GM19035 (cell line): ENCODE measurements at regions not wholly inside any gene's neighbourhood (a gene's known extent, or its start where the extent isn't known, plus 50 kb on each side); places are given as distances from the start of the nearest gene placed in this dataset.

Experiments used
- ATAC-seq: cut with Tn5 transposase; IDR thresholded peaks from one replicate; pipeline ENCODE4 v1.9.1; 2021; ENCODE audit not compliant: unreplicated experiment

DNA sequence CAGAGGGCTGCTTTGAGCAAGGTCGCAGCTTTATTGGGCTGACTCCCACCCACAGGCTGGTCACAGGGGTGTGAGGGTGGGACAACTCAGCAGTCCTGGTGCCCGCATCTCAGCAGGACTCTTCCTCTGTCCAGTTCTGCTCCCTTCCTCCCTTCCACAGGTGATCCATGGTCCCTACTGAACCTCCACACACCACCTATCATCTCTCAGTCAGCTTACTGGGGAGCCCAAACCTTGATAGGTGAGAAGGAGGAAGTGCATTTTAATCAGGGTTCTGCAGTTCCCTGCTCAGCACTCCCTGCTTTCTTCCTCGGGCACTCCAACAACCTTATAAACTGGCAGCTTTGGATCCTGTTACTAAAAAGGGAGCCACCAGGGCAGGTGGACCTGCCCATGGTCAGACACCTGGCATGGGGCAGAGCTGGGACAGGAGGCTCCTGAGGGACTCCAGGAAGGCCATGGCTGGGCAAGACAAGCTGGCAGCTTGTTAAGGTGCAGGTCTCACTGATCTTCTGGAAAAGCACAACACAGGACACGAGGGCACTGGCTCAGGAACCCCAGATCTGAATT is 664.6 kb downstream of the BCL11B start:
- ATAC-seq: no peak

DNA sequence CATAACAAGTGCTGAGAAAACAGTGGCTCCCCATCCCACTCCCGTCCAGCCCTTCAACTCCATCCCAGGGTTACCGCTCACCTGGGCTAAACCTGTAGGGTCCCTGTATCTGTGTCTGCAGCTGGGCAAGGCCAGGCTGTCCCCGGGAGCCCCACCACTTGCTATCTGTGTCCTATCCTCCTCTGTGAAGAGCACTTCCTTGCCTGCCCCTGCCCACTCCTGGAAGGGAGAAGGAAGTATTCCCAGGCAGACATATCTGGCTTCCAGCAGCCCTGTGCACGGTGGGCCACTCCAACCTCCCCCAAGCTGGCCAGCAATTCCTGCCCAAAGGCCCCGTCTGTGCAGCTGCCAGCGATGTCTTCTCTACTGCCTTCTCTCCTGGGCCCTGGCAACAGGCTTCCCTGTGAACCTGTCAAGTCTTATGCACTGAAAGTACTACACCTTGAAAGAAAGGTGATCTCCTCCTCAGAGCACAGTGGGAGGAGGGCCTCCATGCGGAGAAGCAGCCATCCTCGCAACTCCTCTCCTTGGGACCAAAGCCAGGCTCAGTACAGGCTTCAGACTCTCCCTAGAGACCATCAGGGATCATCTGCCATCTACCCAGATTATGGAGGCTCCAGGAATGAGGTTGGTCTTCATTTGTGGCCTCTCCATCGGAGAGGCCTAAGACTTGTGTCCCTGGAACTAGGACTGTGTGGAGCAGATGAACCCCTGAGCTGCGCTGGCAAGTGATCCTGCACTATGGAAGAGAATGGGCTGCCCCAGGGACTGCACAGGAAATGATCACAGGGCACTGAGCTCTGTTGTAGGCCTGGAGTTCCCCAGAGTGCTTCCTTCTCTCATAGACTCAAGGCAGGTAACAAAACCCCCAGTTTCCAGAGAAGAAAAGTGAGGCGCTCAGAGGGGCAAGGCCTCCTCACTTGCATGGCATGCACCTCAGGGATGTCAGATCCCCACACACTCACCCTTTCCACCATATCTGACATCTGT is 663.6 kb downstream of the BCL11B start:
- no peak for ATAC-seq

DNA sequence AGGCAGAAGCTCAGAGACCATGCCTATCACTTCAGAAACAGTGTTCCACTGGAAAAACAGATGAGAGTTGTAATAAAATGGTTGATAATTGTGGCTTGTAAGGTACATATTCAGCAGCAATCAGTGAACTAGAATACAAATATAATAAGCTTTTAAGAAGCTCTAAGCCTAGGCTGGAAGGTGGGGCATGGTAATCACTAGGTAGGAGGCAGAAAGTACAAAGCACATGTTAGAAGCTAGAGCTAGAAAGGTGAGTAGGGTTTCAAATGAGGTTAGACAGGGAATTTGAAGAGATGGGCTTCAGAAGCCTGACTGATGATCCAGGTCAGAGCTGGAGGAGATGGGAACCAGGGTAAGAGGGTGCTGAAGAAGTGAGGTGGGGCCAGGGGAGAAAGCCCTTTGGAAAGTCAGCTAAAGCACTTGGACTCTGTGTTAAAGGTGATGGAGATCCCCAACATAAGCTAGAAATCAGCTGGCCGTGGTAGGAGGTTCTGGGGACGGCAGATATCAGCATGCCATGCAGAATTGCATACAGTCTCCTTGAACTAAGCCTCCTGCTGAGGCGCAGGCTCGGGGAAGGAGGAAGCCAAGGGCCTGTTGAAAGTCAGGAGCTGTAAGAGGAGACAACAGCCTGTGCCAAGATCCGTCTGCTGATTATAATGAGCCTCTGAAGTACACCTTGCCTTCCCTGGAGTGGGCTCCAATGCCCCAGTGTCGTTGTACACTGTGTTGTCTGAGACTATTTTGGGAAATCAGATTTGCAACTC is 659.4 kb downstream of the BCL11B start:
- no peak for ATAC-seq

DNA sequence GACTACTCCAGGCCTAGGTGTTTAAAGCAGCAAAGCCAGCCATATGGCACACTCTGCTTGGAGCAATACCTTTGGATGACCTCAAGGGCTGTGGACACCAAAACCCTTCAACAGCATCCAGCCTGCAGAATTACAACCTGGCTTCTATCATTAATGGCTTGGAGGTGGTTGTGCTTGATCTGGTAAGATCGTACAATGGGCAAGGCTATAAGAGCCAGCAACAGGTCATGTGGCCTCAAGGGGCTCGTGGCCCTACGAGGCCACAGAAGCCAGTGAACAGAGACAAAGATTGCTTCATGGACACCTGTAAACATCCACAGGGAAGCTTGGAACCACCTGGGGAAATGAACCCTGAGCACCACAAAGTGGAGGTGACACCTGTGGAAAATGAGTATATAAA is 657.3 kb downstream of the BCL11B start:
- no peak for ATAC-seq

DNA sequence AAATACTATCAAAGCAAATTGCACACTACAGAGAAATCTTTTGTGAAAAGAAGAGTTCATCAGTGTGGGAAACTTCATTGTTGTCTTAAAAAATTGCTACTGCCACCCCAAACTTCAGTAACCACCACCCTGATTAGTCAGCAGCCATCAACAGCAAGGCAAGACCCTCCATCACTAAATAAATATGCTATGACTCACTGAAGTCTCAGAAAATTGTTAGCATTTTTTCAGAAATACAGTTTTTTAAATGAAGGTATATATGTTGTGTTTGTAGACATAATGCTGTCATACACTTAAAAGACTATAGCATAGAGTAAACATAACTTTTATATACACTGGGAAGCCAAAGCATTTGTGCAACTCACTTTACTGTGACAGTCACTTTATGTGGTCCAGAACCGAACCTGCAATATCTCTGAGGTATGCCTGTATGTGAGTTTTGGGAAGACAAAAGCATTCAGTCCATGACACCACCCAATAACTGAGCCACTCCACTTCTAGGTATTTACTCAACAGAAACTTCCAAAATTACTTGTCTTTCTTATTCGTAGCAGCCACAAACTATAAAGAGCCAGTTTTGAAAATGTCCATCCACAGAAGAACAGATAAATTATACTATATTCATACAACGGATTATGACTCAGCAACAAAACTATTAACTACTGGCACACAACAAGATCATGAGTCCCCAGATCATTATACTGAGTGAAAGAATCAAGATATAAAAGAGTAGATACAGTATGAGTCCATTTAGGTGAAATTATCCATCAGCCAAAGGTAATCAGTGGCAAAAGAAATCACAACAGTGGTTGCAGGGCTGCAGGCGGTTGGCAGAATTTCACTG is 649.6 kb downstream of the BCL11B start:
- ATAC-seq: no peak

DNA sequence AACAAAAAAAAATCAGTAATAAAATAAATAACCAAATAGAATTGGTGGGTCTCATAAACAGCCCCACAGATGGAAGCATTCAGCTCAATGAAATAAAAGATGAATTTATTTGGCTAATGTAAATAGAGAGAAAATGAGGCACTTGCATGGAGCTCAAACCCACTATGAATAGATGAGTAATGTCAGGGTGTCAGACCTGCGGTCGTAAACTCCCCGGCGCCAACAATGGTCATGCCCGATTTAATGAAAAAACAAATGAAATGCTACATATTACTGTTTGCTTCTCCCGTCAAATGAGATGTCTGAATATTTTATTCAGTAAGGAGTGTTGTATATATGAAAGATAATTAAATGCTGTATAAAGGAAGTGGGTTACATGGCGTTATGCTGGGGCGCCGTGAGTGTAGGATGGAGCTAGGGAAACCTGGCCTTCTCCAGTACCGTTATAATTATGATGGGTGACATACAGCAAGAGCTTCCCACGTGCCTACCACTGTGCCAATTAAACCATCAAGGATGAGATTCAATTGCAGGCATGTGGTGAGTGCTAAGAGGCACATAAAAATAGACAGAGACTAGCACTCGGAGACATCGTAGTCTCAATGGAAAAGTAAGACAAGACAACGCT is 648.1 kb downstream of the BCL11B start:
- ATAC-seq: no peak

DNA sequence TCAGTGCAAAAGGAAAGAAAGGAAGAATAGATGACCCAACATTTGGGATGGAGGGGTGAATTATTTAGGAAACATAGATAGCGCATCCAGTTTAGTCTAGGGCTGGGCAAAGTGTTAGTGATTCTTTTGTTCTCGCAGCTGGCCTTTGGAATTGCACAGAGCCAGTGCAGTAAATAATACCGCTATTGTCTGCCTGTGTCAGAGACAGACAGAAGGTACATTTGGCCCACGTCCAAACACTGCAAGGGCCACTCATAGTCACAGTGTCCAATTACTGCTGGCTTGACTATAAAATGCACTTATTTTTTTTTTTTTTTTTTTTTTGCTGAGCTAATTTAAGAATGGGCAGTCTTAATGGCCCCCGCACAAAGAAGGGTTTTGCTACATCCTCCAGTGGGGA is 638.6 kb downstream of the BCL11B start:
- no peak for ATAC-seq

DNA sequence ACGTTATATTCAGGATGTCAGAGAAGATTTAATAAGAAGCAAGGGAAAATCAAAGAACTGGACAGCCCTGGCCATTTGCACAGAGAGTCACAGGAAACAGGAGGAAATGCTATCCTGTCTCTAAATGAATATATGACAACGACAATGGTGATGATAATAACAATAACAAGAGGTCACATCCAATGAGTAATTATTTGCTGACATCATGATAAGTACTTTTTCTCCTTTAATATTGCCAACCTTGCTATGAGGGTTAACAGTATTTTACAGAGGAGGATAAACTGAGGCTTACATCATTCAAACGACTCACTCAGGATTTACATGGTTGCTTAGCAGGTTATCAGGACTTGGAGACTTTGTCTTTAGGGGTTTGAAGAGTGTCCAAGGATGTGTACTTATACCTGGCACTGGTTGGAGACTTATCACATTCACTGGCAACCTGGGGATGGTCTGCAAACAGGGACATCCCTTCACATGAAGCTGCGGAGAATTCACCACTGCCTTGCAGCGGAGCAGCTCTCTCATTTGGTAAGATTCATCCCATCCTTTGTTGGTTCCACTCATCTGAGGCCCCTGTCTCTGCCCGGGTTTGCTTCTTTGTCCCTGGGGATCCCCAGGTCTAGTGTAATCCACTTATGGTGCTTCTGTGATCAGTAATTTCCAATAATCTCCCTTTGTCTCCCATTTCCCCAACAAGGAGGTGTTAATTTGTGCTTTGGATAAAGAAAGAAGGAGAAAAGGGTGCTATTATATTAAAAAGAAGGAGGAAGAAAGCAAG is 637.8 kb downstream of the BCL11B start:
- ATAC-seq: no peak

DNA sequence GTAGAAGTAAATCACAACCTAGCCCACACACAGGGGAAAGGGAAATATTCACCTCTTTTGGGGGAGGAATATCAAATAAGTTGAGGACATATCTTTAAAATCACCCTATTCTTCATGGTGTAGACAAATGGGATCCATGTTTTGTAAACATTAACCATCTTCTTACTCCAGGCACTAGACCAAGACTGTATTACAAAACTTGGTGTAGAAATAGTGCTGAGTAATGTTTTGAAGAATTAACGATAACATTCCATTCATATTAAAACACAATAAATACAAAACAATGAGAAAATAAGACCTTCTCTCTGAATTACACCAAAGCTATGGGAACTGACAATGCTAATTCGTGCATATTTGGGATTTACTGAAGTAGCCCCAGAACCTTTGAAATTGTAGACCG is 633.6 kb downstream of the BCL11B start:
- ATAC-seq: no peak

DNA sequence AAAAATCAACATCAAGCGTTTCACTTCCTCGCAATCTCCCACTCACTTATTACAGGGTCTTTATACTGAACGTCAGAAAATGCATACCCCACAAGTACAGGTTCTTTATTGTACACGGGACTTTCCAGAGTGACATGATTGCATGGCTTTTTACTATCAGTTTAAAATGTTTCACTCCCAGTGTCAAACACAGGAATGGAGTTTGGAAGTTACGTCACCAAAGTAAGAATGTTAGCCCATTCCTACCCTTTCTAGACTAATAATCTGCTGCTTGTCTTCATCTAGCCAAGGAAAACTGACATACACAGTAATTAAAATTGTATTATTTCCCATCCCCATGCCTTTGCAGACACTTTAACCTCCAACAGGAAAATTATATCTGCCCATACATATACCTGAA is 624.2 kb downstream of the BCL11B start:
- ATAC-seq: no peak

DNA sequence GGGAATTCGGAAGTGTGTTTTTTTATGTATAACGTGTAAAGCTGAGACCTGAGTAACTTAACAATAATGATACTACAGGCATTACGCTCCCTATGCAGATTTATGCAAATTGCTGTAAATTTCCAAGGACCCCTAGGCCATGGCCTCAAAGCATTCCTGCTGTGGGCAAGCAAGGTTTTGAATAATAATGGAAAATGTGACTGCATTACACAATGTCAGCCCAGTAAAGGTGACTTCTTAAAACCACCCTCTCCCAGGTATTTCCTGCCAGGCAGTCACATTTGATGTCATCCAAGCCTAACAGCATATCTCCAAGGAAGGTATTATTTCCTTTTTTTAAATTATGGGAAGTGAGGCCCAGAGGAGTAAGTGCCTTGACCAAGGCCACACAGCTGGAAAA is 621.0 kb downstream of the BCL11B start:
- ATAC-seq: no peak

DNA sequence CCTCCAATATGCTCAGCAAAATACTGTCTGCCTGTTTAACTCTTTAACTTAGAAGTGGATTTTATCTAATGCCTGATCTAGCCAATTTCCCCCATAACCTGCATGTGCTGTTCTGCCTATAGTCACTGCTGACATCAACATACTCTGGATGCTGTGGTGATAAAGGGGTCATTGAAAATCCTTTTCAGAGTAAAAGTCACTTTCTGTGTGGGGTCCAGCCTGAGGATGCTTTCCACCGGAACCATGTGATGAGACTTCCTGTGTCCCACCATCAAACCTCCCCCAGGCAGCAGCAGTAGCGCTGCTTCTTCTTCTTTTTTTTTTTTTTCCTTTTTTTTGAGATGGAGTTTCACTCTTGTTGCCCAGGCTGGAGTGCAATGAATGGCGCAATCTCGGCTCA is 607.0 kb downstream of the BCL11B start:
- ATAC-seq: no peak

DNA sequence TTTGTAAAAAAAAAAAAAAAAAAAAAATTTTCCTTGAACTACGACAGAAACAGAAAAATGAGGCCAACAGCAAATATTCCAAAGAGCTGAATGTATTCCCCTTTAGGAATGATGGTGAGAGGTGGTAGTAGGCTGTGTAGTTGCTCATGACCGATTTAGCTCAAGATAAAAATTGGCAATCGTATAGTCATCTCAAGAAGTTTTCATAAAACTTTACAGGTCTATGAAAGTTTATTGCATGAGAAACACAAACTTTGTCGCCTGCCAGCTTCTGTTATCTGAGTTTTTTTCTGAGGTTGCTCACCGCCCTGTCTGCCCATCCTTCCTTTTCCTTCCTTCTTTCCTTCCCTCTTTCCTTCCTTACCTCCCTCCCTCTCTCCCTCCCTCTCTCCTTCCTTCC is 605.5 kb downstream of the BCL11B start:
- no peak for ATAC-seq

DNA sequence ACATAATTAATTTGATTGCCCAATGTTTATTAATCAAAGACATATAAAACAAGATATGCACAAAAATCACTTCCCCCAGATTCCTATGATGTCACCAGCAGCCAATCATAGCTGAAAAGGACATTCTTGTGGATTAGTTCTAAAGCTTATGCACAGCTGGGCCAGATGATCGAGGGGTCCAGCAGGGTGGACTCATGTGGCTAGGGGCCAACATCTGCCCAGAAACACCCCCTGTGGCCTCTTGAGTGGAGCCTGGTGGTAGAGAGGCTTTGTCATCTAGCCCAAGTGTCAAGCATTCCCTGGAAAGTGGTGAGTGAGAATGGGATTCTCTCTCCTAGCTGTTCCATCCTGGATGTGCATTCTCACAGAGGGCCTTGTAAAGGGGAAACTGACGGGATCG is 590.0 kb downstream of the BCL11B start:
- ATAC-seq: no peak

DNA sequence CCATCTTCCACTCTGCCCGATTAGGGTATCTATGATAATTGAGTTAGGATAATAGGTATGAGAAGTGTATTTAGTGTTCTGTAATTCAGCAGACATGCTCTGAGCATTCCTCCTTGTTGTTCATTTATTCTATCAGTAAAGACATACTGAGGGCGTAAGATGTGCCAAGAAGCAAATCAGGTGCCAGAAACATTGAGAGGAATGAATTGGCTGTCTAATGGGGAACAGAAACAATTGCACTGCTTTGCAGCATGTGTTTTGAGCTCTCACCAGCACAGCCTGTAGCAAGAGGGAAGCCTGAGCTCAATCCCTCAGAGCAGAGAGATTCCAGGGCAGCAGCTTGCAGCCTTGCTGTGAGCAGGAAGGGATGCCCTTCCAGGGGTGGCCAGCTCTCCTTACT is 589.3 kb downstream of the BCL11B start:
- no peak for ATAC-seq

DNA sequence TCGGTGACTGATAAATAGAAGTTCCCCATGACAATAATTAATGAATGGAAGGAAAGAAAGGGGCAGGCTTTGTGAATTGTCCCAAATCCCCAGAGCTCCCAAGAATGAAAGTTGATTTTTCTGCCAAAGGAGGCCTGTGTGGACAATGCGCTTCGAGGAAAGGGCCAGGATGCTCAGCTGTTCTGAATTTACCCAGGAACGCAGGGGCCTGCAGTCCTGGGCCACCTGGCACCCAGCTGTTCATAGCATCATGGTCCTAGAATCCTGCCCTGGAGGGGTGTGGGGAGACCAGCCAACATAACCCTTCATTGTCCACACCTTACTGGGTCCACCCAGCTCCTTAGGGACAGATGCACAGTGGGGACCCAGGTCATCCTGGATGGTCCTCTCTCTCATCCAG is 587.5 kb downstream of the BCL11B start:
- no peak for ATAC-seq

DNA sequence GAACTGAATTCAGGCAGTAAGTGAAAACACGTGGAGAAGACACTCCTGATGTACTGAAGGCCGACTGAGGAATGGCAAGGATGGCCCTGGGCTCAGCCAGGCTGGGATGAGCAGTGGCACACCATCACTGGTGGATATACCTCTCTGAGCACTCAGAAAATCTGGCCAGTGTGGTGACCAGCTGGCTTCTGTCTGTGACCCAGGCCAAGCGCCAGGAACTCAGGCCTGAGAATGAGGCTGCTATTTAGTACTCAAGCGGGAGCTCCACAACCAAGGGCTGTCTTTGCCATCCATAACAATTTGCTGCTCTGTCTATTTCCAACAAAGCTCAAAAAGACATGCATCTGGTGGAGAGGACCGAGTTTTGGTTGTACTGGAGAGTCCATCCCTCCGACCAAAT is 586.3 kb downstream of the BCL11B start:
- ATAC-seq: no peak

DNA sequence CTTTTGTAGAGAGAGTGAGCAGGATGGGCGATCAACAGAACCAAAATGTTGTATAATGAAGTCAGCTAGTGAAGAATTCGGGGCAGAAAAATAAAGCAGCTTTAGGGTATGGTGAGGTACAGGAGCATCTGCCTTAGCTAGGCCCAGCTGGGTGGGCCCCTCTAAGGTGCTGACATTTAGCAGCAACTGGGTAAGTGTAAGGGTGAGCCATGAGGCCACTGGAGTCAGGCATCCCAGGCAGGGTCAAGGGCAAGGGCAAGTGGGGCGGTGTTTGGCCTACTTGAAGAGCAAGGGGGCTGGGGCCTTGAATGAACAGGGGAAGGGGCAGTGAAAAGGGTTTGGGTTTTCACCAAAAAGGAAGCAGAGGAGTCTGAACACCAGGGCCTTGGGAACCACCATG is 583.6 kb downstream of the BCL11B start:
- ATAC-seq: no peak

DNA sequence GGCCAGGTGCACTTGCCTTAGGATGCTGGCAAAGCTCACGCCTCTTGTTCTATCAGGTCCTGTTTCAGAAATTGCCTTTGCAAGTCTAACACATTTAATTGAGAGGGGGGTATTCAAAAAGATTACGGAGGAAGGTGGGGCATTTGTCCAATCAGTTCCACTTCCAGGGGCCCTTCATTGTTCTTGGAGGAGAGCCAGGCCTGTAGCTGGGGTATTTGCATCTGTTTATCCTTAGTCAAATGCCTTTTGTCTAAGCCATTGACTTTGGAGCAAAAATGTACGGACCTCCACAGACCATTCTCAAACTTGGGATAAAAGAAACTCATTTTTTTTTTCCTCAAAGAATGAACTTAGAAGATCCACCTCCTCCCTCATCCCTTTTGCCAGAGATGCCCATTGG is 582.0 kb downstream of the BCL11B start:
- no peak for ATAC-seq

DNA sequence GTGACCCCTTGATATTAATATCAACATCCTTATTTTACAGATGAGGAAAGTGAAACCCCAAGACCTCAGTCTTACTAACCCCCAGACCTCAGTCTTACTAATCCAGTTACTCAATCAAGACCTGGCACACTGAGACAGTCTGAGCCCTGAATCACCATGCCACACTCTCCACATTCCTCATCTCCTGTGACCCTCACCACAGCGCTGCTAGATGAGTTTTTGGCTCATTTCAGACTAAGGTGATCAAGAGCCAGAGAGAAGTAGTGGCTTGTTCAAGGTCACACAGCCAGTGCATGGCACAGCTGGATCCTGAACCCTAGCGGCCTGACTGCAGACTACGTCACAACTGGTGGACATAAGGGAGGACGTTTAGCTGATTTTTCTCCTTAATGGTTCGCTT is 579.2 kb downstream of the BCL11B start:
- ATAC-seq: no peak
